Fibroblast of the aortic adventitia (primary cell): ENCODE measurements at regions not wholly inside any gene's neighbourhood (a gene's known extent, or its start where the extent isn't known, plus 50 kb on each side); places are given as distances from the start of the nearest gene placed in this dataset.
"Not testable (repeated sequence)": the region's sequence is repeated elsewhere in the genome, so short reads cannot be mapped to it uniquely, and the experiment has no call there.

Experiments used
- DNase-seq: peaks from one replicate; pipeline ENCODE4 v3.0.0-alpha.2; 2010; ENCODE audit warnings: low read depth
- H3K4me3 ChIP-seq: 2 replicates; pipeline ENCODE4 v1.5.1; 2011; ENCODE audit warnings: low read depth, mild to moderate bottlenecking, control low read depth, low read length, moderate library complexity
- TF ChIP-seq, protein P1 (sequence below): IDR thresholded peaks from 2 replicates; pipeline ENCODE4 v1.5.1; 2011; ENCODE audit warnings: mild to moderate bottlenecking, low read length, control low read depth, inconsistent platforms; ENCODE audit not compliant: insufficient read depth

DNA sequence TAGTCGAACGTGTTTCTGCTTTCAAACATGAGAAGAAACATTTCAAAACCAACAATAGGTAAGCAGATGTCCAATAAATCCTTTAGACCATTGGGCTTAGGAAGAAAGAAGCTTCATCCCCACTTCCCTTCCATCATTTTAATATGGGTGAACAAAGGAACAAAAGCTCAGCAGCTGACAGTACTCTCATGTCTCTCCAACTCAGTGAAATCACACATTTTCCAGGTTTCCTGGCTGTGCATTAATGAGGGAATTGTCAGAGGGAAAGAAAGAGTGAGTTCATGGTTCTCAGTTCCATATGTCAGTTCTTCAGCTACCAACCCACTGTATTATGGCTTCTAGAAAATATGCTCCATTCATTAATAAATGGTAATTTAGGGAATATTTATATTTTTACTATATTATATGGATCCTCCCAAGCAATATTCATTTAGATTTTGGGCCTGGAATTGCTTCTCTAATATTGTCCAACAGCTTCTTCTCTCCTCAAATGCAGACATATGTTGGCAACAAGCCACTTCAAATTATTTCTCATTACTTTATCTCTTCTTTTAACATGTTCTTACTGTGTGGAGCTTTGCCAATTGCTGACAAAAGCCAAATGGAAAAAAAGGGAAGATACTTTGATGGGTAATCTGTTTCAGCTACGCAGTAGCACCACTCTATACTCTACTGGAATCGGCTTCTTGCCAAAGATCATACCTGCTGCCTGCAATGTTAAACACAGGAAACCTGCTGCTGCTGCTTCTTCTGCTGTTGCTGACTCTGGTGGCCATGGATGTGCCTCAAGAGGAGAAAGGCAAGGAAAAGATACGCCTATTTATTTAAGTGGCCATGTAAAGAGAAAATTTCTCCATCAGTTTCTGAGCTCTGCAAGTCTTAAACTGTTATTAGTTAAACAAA, 1757.6 kb downstream of the ARAP2 start:
- TF ChIP-seq, protein P1, sequence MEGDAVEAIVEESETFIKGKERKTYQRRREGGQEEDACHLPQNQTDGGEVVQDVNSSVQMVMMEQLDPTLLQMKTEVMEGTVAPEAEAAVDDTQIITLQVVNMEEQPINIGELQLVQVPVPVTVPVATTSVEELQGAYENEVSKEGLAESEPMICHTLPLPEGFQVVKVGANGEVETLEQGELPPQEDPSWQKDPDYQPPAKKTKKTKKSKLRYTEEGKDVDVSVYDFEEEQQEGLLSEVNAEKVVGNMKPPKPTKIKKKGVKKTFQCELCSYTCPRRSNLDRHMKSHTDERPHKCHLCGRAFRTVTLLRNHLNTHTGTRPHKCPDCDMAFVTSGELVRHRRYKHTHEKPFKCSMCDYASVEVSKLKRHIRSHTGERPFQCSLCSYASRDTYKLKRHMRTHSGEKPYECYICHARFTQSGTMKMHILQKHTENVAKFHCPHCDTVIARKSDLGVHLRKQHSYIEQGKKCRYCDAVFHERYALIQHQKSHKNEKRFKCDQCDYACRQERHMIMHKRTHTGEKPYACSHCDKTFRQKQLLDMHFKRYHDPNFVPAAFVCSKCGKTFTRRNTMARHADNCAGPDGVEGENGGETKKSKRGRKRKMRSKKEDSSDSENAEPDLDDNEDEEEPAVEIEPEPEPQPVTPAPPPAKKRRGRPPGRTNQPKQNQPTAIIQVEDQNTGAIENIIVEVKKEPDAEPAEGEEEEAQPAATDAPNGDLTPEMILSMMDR: no peak
- H3K4me3 ChIP-seq: no peak overlapping the region
- DNase-seq: no peak

DNA sequence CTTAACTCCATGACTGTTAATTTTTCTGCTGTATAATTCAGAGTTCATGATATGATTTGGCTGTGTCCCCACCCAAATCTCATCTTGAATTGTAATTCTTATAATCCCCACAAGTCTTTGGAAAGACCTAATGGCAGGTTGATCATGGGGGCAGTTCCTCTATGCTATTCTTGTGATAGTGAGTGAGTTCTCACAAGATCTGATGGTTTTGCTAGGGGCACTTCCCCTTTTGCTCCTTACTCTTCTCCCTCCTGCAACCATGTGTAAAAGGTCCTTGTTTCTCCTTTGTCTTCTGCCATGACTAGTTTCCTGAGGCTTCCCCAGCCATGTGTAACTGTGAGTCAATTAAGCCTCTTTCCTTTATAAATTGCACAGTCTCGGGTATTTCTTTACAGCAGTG, 1751.9 kb downstream of the ARAP2 start:
- no peak overlapping the region for H3K4me3 ChIP-seq
- no peak for DNase-seq
- TF ChIP-seq, protein P1: no peak

- TF ChIP-seq, protein P1: no peak
- no peak overlapping the region for H3K4me3 ChIP-seq
- DNase-seq: no peak
These were observed 1742.2 kb downstream of the ARAP2 start for GRCh38 chr4:34502086-34502485.

DNA sequence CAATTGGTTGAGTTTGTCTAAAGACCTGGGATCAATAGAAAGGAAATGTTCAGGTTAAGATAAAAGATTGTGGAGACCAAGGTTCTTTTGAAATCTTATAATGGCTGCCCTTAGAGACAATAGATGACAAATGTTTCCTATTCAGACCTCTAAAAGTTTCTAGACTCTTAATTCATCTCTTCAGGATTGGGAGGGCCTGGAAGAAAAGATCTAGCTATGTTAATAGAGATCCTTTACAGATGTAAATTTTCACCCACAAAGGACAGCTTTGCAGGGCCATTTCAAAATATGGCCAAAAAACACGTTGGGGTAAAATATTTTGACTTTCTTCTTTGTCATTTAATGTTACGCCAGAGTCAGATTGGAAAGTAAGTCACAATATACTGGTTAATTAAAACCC, 1739.6 kb downstream of the ARAP2 start:
- not testable (repeated sequence) for DNase-seq, H3K4me3 ChIP-seq

GRCh38 chr4:34506511-34507092, 1737.7 kb downstream of the ARAP2 start:
- H3K4me3 ChIP-seq, DNase-seq: not testable (repeated sequence)

DNA sequence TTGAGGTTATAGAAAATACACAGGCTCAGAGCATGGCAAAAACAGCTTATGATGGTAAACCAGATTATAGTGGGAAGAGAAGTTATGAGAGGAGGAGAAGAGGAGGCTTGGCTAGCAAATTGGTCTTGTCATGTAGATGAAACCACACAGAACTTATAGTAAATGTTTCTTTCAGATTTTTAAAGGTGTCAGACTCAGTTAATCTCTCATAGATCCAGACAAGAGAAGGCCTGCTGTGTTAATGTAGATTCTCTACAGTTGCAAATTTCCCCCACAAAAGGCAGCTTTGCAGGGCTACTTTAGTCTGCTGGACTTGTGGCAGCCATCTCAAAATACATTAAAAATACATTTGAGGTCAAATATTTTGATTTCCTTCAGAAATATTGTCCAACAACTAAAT, 1731.7 kb downstream of the ARAP2 start:
- DNase-seq: no peak
- H3K4me3 ChIP-seq: no peak overlapping the region
- TF ChIP-seq, protein P1: no peak

GRCh38 chr4:34516524-34516923, 1727.8 kb downstream of the ARAP2 start:
- H3K4me3 ChIP-seq: no peak overlapping the region
- TF ChIP-seq, protein P1: no peak
- DNase-seq: no peak

GRCh38 chr4:34534916-34535315, 1709.4 kb downstream of the ARAP2 start:
- H3K4me3 ChIP-seq: no peak overlapping the region
- TF ChIP-seq, protein P1: no peak
- no peak for DNase-seq
